ENCODE measurements at regions not wholly inside any gene's neighbourhood (a gene's known extent, or its start where the extent isn't known, plus 50 kb on each side); places are given as distances from the start of the nearest gene placed in this dataset.

DNA sequence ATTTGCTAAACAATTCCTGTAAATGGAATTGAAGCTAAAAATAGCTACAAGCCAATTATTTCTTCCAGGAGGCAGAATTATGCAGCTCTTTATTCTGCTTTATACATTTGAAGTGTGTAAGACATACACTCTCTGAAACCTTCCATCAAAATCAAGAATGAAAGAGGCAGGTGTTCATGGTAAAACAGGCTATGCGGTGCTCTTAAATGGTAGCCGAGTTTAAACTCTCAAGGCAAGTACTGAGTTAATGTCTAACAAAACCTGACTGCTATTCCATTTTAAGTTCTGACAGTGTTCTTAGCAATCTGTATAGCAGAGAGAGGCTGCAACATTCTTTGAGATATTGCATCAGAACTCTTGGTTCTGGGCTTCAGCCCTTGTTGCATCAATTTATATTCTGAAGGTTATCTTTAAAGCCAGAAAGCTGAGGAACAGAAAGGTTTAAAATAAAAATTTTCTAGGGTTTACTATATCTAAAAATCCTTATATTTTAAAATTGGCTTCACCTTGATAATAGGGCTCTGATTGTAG lies 248.3 kb upstream of the CCNG1 start:
- TF ChIP-seq FOXM1 (IDR thresholded peaks at IDR 0.05; ENCODE audit: borderline replicate concordance) = no peak
- TF ChIP-seq ELF4 (IDR thresholded peaks at IDR 0.05) = no peak
- TF ChIP-seq SP1 (IDR thresholded peaks at IDR 0.05) = no peak
- no peak for TF ChIP-seq HDGF (IDR thresholded peaks at IDR 0.05; ENCODE audit: borderline replicate concordance)
- TF ChIP-seq LEF1 (IDR thresholded peaks at IDR 0.05; ENCODE audit: borderline replicate concordance) = no peak
- TF ChIP-seq ARNT (IDR thresholded peaks at IDR 0.05) = no peak
- TF ChIP-seq FOXK2 (IDR thresholded peaks at IDR 0.05) = no peak
- TF ChIP-seq ZNF384 (IDR thresholded peaks at IDR 0.05) = no peak
- no peak for TF ChIP-seq BHLHE40 (IDR thresholded peaks at IDR 0.05; ENCODE audit: borderline replicate concordance)
- no peak for TF ChIP-seq SUZ12 (IDR thresholded peaks at IDR 0.05)

All from HEK293T (cell line).